Loucy (cell line): ENCODE measurements at regions not wholly inside any gene's neighbourhood (a gene's known extent, or its start where the extent isn't known, plus 50 kb on each side); places are given as distances from the start of the nearest gene placed in this dataset.

Experiments used
- H2AFZ ChIP-seq: fragments of 200-600 bp; sonication (generic); 2 replicates; pipeline ENCODE4 v1.6.0; 2016; ENCODE audit warnings: antibody characterized with exemption, mild to moderate bottlenecking, low read length, moderate library complexity
- H3F3A ChIP-seq: fragments of 200-600 bp; 2 replicates; pipeline ENCODE4 v1.6.0; 2016; ENCODE audit warnings: antibody characterized with exemption, low read depth, mild to moderate bottlenecking
- H3K27me3 ChIP-seq: fragments of 200-600 bp; sonication (generic); 2 replicates; pipeline ENCODE4 v1.6.1; 2014; ENCODE audit warnings: low read length, mild to moderate bottlenecking; ENCODE audit not compliant: insufficient read depth, poor library complexity, severe bottlenecking
- H3K36me3 ChIP-seq: fragments of 200-600 bp; sonication (generic); 2 replicates; pipeline ENCODE4 v1.6.1; 2016; ENCODE audit warnings: low read length; ENCODE audit not compliant: insufficient read depth
- H3K4me1 ChIP-seq: fragments of 200-600 bp; sonication (generic); 2 replicates; pipeline ENCODE4 v1.5.1; 2014; ENCODE audit warnings: low read length, mild to moderate bottlenecking; ENCODE audit not compliant: insufficient read depth, poor library complexity, severe bottlenecking
- H3K4me2 ChIP-seq: fragments of 200-600 bp; sonication (generic); 2 replicates; pipeline ENCODE4 v1.6.0; 2014; ENCODE audit warnings: antibody characterized with exemption, low read length, low read depth, mild to moderate bottlenecking; ENCODE audit not compliant: poor library complexity, severe bottlenecking
- H3K4me3 ChIP-seq: fragments of 200-600 bp; sonication (generic); 2 replicates; pipeline ENCODE4 v1.5.1; 2014; ENCODE audit warnings: low read length, mild to moderate bottlenecking, mixed read lengths; ENCODE audit not compliant: poor library complexity, severe bottlenecking
- H3K79me2 ChIP-seq: fragments of 200-600 bp; sonication (generic); 2 replicates; pipeline ENCODE4 v1.6.1; 2014; ENCODE audit warnings: low read length; ENCODE audit not compliant: insufficient read depth
- H3K9ac ChIP-seq: fragments of 200-600 bp; sonication (generic); 2 replicates; pipeline ENCODE4 v1.6.0; 2014; ENCODE audit warnings: mild to moderate bottlenecking, low read depth, low read length, moderate library complexity; ENCODE audit not compliant: poor library complexity, severe bottlenecking
- H3K9me2 ChIP-seq: fragments of 200-600 bp; sonication (generic); replicated peaks from 2 replicates; pipeline ENCODE4 v1.6.1; 2016; ENCODE audit warnings: low read depth, low read length, mixed read lengths
- H3K9me3 ChIP-seq: fragments of 200-600 bp; sonication (generic); 2 replicates; pipeline ENCODE4 v1.6.1; 2014; ENCODE audit warnings: mild to moderate bottlenecking, antibody characterized with exemption, low read length, low read depth; ENCODE audit not compliant: insufficient read depth
- H4K20me1 ChIP-seq: fragments of 200-600 bp; sonication (generic); 2 replicates; pipeline ENCODE4 v1.6.0; 2014; ENCODE audit warnings: antibody characterized with exemption, low read length, mild to moderate bottlenecking; ENCODE audit not compliant: insufficient read depth, poor library complexity, severe bottlenecking
- CTCF ChIP-seq: fragments of 200-600 bp; sonication (generic); conservative IDR thresholded peaks from 2 replicates; pipeline ENCODE4 v1.5.1; 2014; ENCODE audit warnings: mild to moderate bottlenecking, antibody characterized with exemption, low read length
- EZH2phosphoT487 ChIP-seq: fragments of 200-600 bp; IDR thresholded peaks from 2 replicates; pipeline ENCODE4 v1.6.1; 2018; ENCODE audit warnings: antibody characterized with exemption, mild to moderate bottlenecking, moderate library complexity, borderline replicate concordance

- Histone ChIP-seq H4K20me1 (no peaks in the 10 kb centered on the region), H3K9me3 (no peaks in the 10 kb centered on the region), H3K9me2 (no peaks in the 10 kb centered on the region), H2AFZ (no peak overlapping the region), H3K4me1 (peaks cover 26% of the 10 kb centered on the region), H3K4me3 (no peak overlapping the region), H3K79me2 (no peaks in the 10 kb centered on the region), H3K36me3 (no peaks in the 10 kb centered on the region), H3K27me3 (no peaks in the 10 kb centered on the region), H3F3A (no peaks in the 10 kb centered on the region), H3K9ac (no peak overlapping the region), H3K4me2 (no peak overlapping the region)
- TF ChIP-seq EZH2phosphoT487 (no peak), CTCF (no peak)
Measured at GRCh38 chr6:100165442-100165841, 171.4 kb upstream of the MCHR2 start.

GRCh38 chr6:100163035-100163434 is 169.0 kb upstream of the MCHR2 start:
- Histone ChIP-seq H3K4me1 (peaks cover 3% of the 10 kb centered on the region), H3K36me3 (no peaks in the 10 kb centered on the region), H3K27me3 (no peaks in the 10 kb centered on the region), H2AFZ (no peak overlapping the region), H3K4me3 (no peak overlapping the region), H4K20me1 (no peaks in the 10 kb centered on the region), H3K9me2 (no peaks in the 10 kb centered on the region), H3K9me3 (no peaks in the 10 kb centered on the region), H3K79me2 (no peaks in the 10 kb centered on the region), H3F3A (no peaks in the 10 kb centered on the region), H3K4me2 (no peak overlapping the region), H3K9ac (no peak overlapping the region)
- TF ChIP-seq CTCF (no peak), EZH2phosphoT487 (no peak)

- H3K4me2 ChIP-seq = no peak overlapping the region
- no peaks in the 10 kb centered on the region for H3K79me2 ChIP-seq
- no peaks in the 10 kb centered on the region for H3K27me3 ChIP-seq
- no peaks in the 10 kb centered on the region for H3K9me3 ChIP-seq
- H3K36me3 ChIP-seq = no peaks in the 10 kb centered on the region
- H3K9me2 ChIP-seq = no peaks in the 10 kb centered on the region
- no peak overlapping the region for H3K9ac ChIP-seq
- no peaks in the 10 kb centered on the region for H3K4me1 ChIP-seq
- no peaks in the 10 kb centered on the region for H4K20me1 ChIP-seq
- H3K4me3 ChIP-seq = no peak overlapping the region
- H3F3A ChIP-seq = no peaks in the 10 kb centered on the region
- no peak for TF ChIP-seq EZH2phosphoT487
- no peak for TF ChIP-seq CTCF
- H2AFZ ChIP-seq = no peak overlapping the region
Measured at GRCh38 chr6:100161782-100162365, 167.9 kb upstream of the MCHR2 start.
